ENCODE measurements at regions not wholly inside any gene's neighbourhood (a gene's known extent, or its start where the extent isn't known, plus 50 kb on each side); places are given as distances from the start of the nearest gene placed in this dataset.

DNA sequence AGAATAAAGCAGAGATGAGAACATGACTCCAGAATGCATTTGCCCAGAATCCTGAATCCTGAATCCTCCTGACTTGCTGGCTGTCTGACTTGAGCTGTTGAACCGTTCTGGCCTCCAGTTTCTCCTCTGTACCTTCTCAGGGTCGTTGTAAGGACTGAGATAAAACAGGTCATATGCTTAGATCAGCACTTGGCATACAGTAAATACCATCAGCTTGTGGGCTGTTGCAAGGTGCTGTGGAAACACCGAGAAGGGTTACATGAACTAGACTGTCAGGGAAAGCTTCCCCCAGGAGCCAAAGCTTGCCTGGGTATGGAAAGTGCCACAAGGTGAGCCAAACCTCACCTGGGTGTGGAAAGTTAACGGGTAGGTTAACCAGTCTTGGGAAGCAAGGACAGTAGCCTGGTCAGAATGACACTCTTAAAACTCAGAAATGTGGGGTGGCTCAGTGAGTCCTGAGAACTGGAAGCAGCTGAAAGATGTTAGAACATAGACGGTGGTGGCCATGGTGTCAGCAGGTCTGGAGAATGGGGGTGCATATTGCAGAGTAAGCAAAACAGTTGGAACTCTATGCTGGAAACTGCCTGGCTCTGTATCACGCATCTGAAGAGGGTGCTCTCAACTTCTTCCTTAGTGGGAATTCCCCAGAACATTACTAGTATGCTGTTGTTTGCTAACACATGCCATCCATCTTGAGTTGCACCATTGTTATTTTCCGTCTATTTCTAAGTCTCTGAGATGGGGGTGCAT is 105.3 kb upstream of the DYRK2 start:
- DNase-seq (ENCODE audit: low read depth, low spot score) (no peak), ATAC-seq (no peak)
- no peaks in the 10 kb centered on the region for H4K20me1 ChIP-seq (ENCODE audit: insufficient read depth)
- ChIA-PET POLR2A (no interaction called here), RAD21 (ENCODE audit: low non-redundant PET in 1 of 2, low total read pairs in 2 of 2, uncharacterized antibody in 2 of 2, unreplicated experiment in 2 of 2) (no interaction called here), CTCF (no interaction called here)
- BruUV-seq (replicated peaks) = no TSS peak
- H3K9me3 ChIP-seq (ENCODE audit: control insufficient read depth in 1 of 2, insufficient read depth in 1 of 2, low read depth in 1 of 2, low read length in 2 of 2) = no peaks in the 10 kb centered on the region
- no peak overlapping the region for H3K4me2 ChIP-seq (ENCODE audit: low read length)
- no peak overlapping the region for H3K9ac ChIP-seq (ENCODE audit: low read length)
- H3K27ac ChIP-seq (ENCODE audit: low read depth, low read length) = no peak overlapping the region
- no peak overlapping the region for H2AFZ ChIP-seq (ENCODE audit: low read depth, low read length, poor library complexity, severe bottlenecking)
- H3K4me1 ChIP-seq (ENCODE audit: control insufficient read depth in 1 of 2, insufficient read depth in 2 of 2, low read length in 2 of 2) = peaks cover 0 to 6% of the 10 kb centered on the region in 2 experiments; a peak in 1 of 4 replicates
- no peak for TF ChIP-seq EZH2phosphoT487 (IDR thresholded peaks at IDR 0.05; ENCODE audit: borderline replicate concordance)
- no peak for TF ChIP-seq FOSL1 (IDR thresholded peaks at IDR 0.05; ENCODE audit: low read depth)
- no peak for TF ChIP-seq EZH2 (IDR thresholded peaks at IDR 0.05)
- TF ChIP-seq EGR1 (IDR thresholded peaks at IDR 0.05; ENCODE audit: low read depth) = no peak
- TF ChIP-seq YY1 (IDR thresholded peaks at IDR 0.05; ENCODE audit: extremely low read depth, insufficient replicate concordance, low read depth, low read length) = no peak
- TF ChIP-seq POLR2A (IDR thresholded peaks at IDR 0.05; ENCODE audit: borderline replicate concordance, extremely low read depth, insufficient read depth, insufficient read length) = no peak
- TF ChIP-seq, protein P1, sequence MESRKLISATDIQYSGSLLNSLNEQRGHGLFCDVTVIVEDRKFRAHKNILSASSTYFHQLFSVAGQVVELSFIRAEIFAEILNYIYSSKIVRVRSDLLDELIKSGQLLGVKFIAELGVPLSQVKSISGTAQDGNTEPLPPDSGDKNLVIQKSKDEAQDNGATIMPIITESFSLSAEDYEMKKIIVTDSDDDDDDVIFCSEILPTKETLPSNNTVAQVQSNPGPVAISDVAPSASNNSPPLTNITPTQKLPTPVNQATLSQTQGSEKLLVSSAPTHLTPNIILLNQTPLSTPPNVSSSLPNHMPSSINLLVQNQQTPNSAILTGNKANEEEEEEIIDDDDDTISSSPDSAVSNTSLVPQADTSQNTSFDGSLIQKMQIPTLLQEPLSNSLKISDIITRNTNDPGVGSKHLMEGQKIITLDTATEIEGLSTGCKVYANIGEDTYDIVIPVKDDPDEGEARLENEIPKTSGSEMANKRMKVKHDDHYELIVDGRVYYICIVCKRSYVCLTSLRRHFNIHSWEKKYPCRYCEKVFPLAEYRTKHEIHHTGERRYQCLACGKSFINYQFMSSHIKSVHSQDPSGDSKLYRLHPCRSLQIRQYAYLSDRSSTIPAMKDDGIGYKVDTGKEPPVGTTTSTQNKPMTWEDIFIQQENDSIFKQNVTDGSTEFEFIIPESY (IDR thresholded peaks at IDR 0.05; ENCODE audit: extremely low read depth, insufficient replicate concordance, low read length) = no peak
- no peak for TF ChIP-seq ZFX (IDR thresholded peaks at IDR 0.05)
- TF ChIP-seq, protein P2, sequence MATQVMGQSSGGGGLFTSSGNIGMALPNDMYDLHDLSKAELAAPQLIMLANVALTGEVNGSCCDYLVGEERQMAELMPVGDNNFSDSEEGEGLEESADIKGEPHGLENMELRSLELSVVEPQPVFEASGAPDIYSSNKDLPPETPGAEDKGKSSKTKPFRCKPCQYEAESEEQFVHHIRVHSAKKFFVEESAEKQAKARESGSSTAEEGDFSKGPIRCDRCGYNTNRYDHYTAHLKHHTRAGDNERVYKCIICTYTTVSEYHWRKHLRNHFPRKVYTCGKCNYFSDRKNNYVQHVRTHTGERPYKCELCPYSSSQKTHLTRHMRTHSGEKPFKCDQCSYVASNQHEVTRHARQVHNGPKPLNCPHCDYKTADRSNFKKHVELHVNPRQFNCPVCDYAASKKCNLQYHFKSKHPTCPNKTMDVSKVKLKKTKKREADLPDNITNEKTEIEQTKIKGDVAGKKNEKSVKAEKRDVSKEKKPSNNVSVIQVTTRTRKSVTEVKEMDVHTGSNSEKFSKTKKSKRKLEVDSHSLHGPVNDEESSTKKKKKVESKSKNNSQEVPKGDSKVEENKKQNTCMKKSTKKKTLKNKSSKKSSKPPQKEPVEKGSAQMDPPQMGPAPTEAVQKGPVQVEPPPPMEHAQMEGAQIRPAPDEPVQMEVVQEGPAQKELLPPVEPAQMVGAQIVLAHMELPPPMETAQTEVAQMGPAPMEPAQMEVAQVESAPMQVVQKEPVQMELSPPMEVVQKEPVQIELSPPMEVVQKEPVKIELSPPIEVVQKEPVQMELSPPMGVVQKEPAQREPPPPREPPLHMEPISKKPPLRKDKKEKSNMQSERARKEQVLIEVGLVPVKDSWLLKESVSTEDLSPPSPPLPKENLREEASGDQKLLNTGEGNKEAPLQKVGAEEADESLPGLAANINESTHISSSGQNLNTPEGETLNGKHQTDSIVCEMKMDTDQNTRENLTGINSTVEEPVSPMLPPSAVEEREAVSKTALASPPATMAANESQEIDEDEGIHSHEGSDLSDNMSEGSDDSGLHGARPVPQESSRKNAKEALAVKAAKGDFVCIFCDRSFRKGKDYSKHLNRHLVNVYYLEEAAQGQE (IDR thresholded peaks at IDR 0.05; ENCODE audit: low read depth) = no peak
- no peak for TF ChIP-seq CBX3 (IDR thresholded peaks at IDR 0.05; ENCODE audit: low read depth)
- TF ChIP-seq JUND (IDR thresholded peaks at IDR 0.05) = no peak
- H3K9me2 ChIP-seq (ENCODE audit: insufficient read depth) = no peaks in the 10 kb centered on the region
- intact Hi-C loops (cut with micrococcal nuclease) = no loop called here
- H3K4me3 ChIP-seq (replicated peaks in 1 of 2; ENCODE audit: low read depth in 1 of 2, low read length in 2 of 2) = no peak overlapping the region
- no peaks in the 10 kb centered on the region for H3K79me2 ChIP-seq (ENCODE audit: insufficient read depth, low read length)
- H3K36me3 ChIP-seq (ENCODE audit: control insufficient read depth in 1 of 2, insufficient read depth in 2 of 2, low read length in 2 of 2) = no peaks in the 10 kb centered on the region
- 0 out of 2 replicates have a peak, but pooled peaks cover 4% of the 10 kb centered on the region for H3K27me3 ChIP-seq (ENCODE audit: insufficient read depth, low read length)
